Prostate gland (tissue), 1 donor: ENCODE measurements at regions not wholly inside any gene's neighbourhood (a gene's known extent, or its start where the extent isn't known, plus 50 kb on each side); places are given as distances from the start of the nearest gene placed in this dataset.

Source experiments
- POLR2A ChIP-seq: fragments of 450-650 bp; IDR thresholded peaks from one replicate; pipeline ENCODE4 v1.6.1; 2016; ENCODE audit warnings: antibody characterized with exemption, mild to moderate bottlenecking
- POLR2AphosphoS5 ChIP-seq: sonication (generic); formaldehyde crosslinking; IDR thresholded peaks from one replicate; pipeline ENCODE4 v1.6.1; 2017; ENCODE audit warnings: antibody characterized with exemption

- no peak for TF ChIP-seq POLR2A
- no peak for TF ChIP-seq POLR2AphosphoS5
Observed at GRCh38 chr2:79387431-79387830, 125.4 kb upstream of the CTNNA2 start.
